ENCODE measurements at regions not wholly inside any gene's neighbourhood (a gene's known extent, or its start where the extent isn't known, plus 50 kb on each side); places are given as distances from the start of the nearest gene placed in this dataset.

DNA sequence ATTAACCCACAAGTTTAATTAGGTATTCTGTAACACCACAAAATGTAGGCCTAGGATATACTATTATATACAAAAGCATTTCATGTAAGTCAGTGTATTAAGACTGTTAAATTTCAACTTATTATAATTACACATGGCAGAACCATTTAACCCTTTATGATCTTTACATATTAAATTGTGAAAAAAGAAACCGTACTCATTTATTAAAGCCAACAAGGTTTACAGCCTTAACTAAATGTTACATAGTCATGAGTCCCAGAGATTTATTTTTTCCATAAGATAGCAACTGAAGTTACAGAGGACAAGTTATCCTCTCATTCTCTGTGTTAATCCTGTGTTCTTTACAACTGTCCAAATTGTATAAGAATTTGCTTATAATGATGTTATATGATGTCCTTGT is 615.8 kb upstream of the AGTR1 start:
- TF ChIP-seq, protein P1, sequence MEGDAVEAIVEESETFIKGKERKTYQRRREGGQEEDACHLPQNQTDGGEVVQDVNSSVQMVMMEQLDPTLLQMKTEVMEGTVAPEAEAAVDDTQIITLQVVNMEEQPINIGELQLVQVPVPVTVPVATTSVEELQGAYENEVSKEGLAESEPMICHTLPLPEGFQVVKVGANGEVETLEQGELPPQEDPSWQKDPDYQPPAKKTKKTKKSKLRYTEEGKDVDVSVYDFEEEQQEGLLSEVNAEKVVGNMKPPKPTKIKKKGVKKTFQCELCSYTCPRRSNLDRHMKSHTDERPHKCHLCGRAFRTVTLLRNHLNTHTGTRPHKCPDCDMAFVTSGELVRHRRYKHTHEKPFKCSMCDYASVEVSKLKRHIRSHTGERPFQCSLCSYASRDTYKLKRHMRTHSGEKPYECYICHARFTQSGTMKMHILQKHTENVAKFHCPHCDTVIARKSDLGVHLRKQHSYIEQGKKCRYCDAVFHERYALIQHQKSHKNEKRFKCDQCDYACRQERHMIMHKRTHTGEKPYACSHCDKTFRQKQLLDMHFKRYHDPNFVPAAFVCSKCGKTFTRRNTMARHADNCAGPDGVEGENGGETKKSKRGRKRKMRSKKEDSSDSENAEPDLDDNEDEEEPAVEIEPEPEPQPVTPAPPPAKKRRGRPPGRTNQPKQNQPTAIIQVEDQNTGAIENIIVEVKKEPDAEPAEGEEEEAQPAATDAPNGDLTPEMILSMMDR (IDR thresholded peaks at IDR 0.05), result no peak
- no peak for TF ChIP-seq POLR2AphosphoS5 (IDR thresholded peaks at IDR 0.05)
